ENCODE measurements at regions not wholly inside any gene's neighbourhood (a gene's known extent, or its start where the extent isn't known, plus 50 kb on each side); places are given as distances from the start of the nearest gene placed in this dataset.

DNA sequence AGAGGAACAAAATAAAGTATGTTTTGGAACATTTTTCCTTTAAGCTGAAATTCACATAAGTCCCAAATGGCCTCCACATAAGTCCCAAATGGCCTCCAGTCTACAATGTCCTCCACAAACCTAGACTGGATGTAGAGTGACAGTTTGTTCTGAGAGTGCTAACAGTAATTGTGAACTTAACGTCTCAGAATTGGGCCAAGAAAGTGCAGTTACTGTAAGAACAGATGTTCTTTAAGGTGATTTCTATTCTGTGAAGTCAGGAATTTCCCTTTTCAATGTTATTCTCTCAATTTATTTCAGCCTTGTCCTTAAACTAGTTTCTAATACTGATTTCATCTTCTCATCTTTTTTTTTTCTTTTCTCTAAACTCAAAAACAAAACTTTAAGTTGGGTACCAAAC, 188.7 kb upstream of the SEMA3E start:
- no peak for TF ChIP-seq POLR2A (IDR thresholded peaks at IDR 0.05)
- TF ChIP-seq, protein P1, sequence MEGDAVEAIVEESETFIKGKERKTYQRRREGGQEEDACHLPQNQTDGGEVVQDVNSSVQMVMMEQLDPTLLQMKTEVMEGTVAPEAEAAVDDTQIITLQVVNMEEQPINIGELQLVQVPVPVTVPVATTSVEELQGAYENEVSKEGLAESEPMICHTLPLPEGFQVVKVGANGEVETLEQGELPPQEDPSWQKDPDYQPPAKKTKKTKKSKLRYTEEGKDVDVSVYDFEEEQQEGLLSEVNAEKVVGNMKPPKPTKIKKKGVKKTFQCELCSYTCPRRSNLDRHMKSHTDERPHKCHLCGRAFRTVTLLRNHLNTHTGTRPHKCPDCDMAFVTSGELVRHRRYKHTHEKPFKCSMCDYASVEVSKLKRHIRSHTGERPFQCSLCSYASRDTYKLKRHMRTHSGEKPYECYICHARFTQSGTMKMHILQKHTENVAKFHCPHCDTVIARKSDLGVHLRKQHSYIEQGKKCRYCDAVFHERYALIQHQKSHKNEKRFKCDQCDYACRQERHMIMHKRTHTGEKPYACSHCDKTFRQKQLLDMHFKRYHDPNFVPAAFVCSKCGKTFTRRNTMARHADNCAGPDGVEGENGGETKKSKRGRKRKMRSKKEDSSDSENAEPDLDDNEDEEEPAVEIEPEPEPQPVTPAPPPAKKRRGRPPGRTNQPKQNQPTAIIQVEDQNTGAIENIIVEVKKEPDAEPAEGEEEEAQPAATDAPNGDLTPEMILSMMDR (IDR thresholded peaks at IDR 0.05): no peak

Measured in gastroesophageal sphincter (tissue), 3 donors.